Endometrial microvascular endothelial cells (primary cell): ENCODE measurements at regions not wholly inside any gene's neighbourhood (a gene's known extent, or its start where the extent isn't known, plus 50 kb on each side); places are given as distances from the start of the nearest gene placed in this dataset.
"Not testable (repeated sequence)": the region's sequence is repeated elsewhere in the genome, so short reads cannot be mapped to it uniquely, and the experiment has no call there.

Experiments
- in situ Hi-C: cut with HindIII; loops from 2 replicates; pipeline ENCODE4 v1.10.0; 2017; ENCODE audit warnings: low sequenced_read_pairs, low pct_unique_long_range_greater_than_20kb; ENCODE audit errors: inconsistent ontology term

DNA sequence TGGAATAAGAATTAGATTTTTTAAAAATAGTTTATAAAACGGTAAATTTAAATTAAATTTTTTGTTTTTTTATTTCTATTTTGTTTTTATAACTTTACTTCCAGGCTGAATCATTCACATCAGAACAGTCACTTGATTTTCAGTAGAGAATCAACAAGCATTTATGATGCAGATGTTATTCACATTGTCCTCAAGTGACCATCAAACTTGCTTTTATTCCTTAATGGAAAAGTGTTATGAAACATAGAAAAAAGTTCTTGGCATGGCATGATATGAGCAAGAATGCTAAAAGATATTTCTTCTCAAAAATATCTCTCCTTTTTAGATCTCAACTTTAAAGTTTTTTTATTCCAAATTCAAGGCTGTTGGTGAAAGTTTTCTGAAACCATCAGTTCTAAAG, 70.9 kb upstream of the TGFBR2 start:
- in situ Hi-C loops, result no loop called here

DNA sequence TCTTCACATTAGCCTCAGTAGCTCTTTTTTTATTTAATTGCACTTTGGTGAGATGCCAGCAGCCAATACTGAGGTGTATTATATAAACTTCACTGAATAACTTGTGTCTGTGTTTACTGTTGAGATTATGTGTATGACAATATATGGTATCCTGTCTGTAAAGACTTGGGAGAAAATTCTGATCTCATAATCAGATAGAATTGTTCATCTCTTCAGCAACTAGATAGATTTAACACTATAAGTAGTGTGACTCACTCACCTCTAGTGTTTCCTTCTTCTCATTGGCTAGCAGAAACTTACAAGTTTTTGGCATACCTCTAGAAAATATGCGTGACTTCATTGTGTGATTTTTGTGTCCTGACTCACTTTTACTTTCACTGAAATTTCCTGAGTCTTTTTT, 67.6 kb upstream of the TGFBR2 start:
- in situ Hi-C loops, result no loop called here

GRCh38 chr3:30539206-30539605, 67.2 kb upstream of the TGFBR2 start:
- in situ Hi-C loops, result no loop called here

DNA sequence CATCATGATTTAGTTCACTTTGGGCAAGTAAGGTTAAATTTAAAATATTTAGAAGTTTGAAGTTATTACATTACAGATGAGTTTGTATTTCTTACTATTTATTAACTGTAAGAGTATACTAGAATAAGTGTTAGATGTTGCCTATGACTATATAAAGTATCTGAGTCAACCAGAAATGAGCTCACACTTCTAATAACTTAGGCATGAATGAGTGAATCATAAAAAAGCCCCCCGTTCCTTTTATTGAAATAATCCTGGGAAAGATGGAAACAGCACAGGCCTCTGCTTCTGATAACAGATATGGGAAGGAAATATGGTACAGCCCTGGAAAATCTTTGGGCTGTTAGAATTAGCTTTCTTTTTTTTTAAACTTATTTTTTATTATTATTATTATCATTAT, 66.6 kb upstream of the TGFBR2 start:
- in situ Hi-C loops, result no loop called here

DNA sequence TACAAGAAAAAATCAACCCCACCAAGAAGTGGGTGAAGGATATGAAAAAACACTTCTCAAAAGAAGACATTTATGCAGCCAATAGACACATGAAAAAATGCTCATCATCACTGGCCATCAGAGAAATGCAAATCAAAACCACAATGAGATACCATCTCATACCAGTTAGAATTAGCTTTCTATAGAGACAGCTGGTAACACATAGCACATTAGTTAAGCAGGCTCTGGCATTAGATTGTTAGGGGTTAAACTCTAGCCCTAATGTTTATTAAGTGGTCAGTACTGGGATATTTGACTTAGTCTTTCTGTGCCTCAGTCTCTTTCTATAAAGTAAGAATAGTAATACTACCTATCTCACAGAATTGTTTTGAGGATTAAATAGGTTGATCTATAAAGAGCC, 65.2 kb upstream of the TGFBR2 start:
- in situ Hi-C loops, result not testable (repeated sequence)

DNA sequence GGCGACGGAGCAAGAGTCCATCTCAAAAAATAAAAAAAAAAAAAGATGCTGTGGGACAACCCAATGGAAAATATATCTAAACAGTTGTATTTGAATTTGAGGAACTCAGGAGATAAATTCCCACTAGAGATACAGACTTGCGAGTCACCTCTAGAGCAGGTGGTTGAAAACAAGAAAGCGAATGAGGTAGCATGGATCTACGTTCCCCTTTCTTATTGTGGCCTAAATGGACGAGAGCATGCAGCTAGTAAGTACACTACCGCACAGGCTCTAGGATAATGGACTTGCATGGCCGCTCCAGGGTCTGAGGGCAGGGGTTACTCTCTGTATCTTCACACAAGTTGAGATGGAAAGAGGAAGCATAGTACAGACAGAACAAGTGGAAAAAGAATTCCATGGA, 63.5 kb upstream of the TGFBR2 start:
- in situ Hi-C loops, result no loop called here

GRCh38 chr3:30544812-30545211, 61.6 kb upstream of the TGFBR2 start:
- in situ Hi-C loops, result no loop called here

DNA sequence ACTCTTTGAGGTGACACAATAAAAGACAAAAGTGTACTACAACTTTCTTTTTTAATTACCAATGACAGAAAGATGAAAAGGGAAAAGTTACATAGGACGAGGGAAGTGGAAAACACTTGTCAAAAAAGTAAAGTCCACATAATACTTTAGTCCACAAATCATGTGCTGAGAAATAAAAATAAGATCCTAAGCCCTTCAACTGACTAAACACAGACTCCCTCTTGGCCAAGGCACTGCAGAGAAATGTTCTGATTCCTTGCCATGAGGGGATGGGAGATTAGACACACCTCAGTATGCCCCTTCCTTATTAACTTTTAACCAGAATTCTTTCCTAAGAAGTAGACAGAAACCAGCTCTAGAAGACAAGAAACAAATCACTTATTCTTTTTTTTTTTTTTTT, 59.5 kb upstream of the TGFBR2 start:
- in situ Hi-C loops, result no loop called here

- in situ Hi-C loops, result no loop called here
Observed at GRCh38 chr3:30547716-30548115, 58.7 kb upstream of the TGFBR2 start.

DNA sequence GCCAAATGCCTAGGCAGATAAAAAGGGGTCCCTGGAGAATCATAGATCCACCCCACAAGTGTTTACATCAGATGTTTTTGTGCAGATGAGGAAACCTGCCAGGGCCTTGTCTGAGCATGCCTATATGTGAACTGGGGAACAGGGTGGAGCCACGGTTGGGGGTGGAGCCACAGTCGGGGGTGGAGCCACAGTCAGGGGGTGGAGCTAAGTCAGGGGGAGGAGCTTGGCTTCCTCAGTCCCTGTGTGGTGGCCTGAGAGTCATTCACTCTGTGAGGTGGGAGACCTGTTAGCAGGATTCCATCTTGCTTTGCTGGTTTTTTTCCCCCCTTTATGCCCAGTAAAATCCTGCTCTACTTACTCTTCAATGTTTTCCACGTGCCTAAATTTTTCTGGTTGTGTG, 57.8 kb upstream of the TGFBR2 start:
- in situ Hi-C loops, result no loop called here

GRCh38 chr3:30549600-30549999, 56.8 kb upstream of the TGFBR2 start:
- in situ Hi-C loops, result no loop called here

GRCh38 chr3:30550246-30550645, 56.2 kb upstream of the TGFBR2 start:
- in situ Hi-C loops, result no loop called here

DNA sequence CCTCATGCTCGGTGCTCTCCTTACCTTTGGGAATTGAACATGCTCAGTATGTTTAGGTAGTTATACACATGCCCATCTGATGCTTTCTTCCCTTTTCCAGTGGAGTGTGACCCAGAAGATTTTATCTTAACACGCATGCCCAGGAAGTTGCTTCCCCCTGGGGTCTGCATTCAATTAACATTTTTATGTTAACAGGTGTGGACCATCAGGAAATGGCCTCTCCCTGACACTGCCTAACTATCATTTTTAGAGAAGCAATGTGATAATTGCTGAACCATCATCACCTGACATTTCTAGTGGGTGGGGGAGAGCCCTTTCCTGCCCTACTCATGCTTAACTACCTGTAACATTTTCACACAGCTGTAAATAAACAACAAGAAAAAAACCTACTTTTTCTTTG, 55.1 kb upstream of the TGFBR2 start:
- in situ Hi-C loops, result no loop called here

DNA sequence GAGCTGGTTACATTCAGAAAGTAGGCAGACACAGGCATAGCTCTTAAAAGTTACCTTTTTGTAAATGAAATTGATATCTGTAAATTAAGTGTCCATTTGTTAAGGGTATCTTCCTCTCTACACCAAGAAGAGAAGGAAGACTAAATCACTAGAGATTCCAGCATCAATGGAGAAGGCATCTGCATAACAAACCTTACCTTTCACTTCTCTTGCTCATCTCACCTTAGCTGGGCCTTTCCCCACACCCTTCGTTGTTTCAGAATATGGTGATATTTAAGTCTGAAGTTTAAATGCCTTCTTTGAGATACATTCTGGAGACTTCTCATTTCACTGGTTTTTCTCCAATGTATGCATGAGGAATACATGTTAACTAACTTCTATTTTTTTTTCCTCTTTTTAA, 54.5 kb upstream of the TGFBR2 start:
- in situ Hi-C loops, result no loop called here

- in situ Hi-C loops, result no loop called here
Observed at GRCh38 chr3:30553641-30554316, 52.6 kb upstream of the TGFBR2 start.

DNA sequence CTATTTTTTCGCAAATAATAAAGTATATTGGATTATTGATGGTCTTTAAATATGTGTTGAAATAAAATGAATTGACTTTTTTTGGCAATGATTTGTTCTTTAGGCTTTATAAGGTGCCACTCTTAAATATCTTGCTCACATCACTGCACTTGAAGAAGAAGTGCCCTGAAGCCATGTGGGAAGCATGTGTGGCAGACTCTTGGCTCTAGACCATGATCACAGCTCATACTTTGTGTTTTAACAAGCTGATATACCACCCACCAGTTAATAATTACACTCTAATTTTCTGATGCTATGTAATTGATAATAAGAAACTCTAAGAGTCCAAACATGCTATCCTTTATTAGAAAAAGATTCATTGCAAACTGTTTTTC, 52.1 kb upstream of the TGFBR2 start:
- in situ Hi-C loops, result no loop called here

- in situ Hi-C loops, result no loop called here
Observed at GRCh38 chr3:30555968-30556367, 50.4 kb upstream of the TGFBR2 start.
